ENCODE measurements at regions not wholly inside any gene's neighbourhood (a gene's known extent, or its start where the extent isn't known, plus 50 kb on each side); places are given as distances from the start of the nearest gene placed in this dataset.

GRCh38 chr2:146597291-146597690 is 1247.5 kb upstream of the ACVR2A start:
- Histone ChIP-seq H3K36me3 (ENCODE audit: insufficient read depth, low read length, poor library complexity, severe bottlenecking) (no peaks in the 10 kb centered on the region), H3K27ac (ENCODE audit: low read depth, low read length, poor library complexity, severe bottlenecking) (no peak overlapping the region), H3K4me1 (ENCODE audit: insufficient read depth, low read length, poor library complexity, severe bottlenecking) (no peaks in the 10 kb centered on the region), H3K27me3 (replicated peaks; ENCODE audit: insufficient read depth, low read depth, low read length, poor library complexity) (no peaks in the 10 kb centered on the region), H3K4me3 (ENCODE audit: low read depth, low read length, poor library complexity, severe bottlenecking) (no peak overlapping the region), H3K9me3 (ENCODE audit: low read depth, low read length, poor library complexity, severe bottlenecking) (no peaks in the 10 kb centered on the region)
- BruUV-seq (replicated peaks): no TSS peak
- intact Hi-C loops (cut with micrococcal nuclease; ENCODE audit: unreplicated experiment): no loop called here
- ChIA-PET CTCF (no interaction called here), POLR2A (ENCODE audit: low non-redundant PET) (no interaction called here)
- TF ChIP-seq EZH2 (IDR thresholded peaks at IDR 0.05; ENCODE audit: borderline replicate concordance, low read depth, low read length, poor library complexity, severe bottlenecking): no peak
- DNase-seq (ENCODE audit: low spot score): no peak

GRCh38 chr2:146591908-146592307 is 1252.9 kb upstream of the ACVR2A start:
- Histone ChIP-seq H3K27ac (ENCODE audit: low read depth, low read length, poor library complexity, severe bottlenecking) (no peak overlapping the region), H3K4me1 (ENCODE audit: insufficient read depth, low read length, poor library complexity, severe bottlenecking) (no peaks in the 10 kb centered on the region), H3K27me3 (replicated peaks; ENCODE audit: insufficient read depth, low read depth, low read length, poor library complexity) (no peaks in the 10 kb centered on the region), H3K4me3 (ENCODE audit: low read depth, low read length, poor library complexity, severe bottlenecking) (no peak overlapping the region), H3K9me3 (ENCODE audit: low read depth, low read length, poor library complexity, severe bottlenecking) (no peaks in the 10 kb centered on the region), H3K36me3 (ENCODE audit: insufficient read depth, low read length, poor library complexity, severe bottlenecking) (no peaks in the 10 kb centered on the region)
- TF ChIP-seq CTCF (conservative IDR thresholded peaks at IDR 0.05; ENCODE audit: low read depth, low read length) (no peak), EZH2 (IDR thresholded peaks at IDR 0.05; ENCODE audit: borderline replicate concordance, low read depth, low read length, poor library complexity, severe bottlenecking) (no peak)
- DNase-seq (ENCODE audit: low spot score): no peak
- no TSS peak for BruUV-seq (replicated peaks)
- intact Hi-C loops (cut with micrococcal nuclease; ENCODE audit: unreplicated experiment): no loop called here
- ChIA-PET POLR2A (ENCODE audit: low non-redundant PET) (no interaction called here), CTCF (no interaction called here)

- Histone ChIP-seq H3K9me3 (ENCODE audit: low read depth, low read length, poor library complexity, severe bottlenecking) (no peaks in the 10 kb centered on the region), H3K27me3 (replicated peaks; ENCODE audit: insufficient read depth, low read depth, low read length, poor library complexity) (no peaks in the 10 kb centered on the region), H3K27ac (ENCODE audit: low read depth, low read length, poor library complexity, severe bottlenecking) (no peak overlapping the region), H3K4me3 (ENCODE audit: low read depth, low read length, poor library complexity, severe bottlenecking) (no peak overlapping the region), H3K36me3 (ENCODE audit: insufficient read depth, low read length, poor library complexity, severe bottlenecking) (no peaks in the 10 kb centered on the region), H3K4me1 (ENCODE audit: insufficient read depth, low read length, poor library complexity, severe bottlenecking) (no peaks in the 10 kb centered on the region)
- intact Hi-C loops (cut with micrococcal nuclease; ENCODE audit: unreplicated experiment): no loop called here
- no peak for DNase-seq (ENCODE audit: low spot score)
- CTCF ChIA-PET: no interaction called here
- POLR2A ChIA-PET (ENCODE audit: low non-redundant PET): no interaction called here
- no peak for TF ChIP-seq CTCF (conservative IDR thresholded peaks at IDR 0.05; ENCODE audit: low read depth, low read length)
- TF ChIP-seq EZH2 (IDR thresholded peaks at IDR 0.05; ENCODE audit: borderline replicate concordance, low read depth, low read length, poor library complexity, severe bottlenecking): no peak
- BruUV-seq (replicated peaks): no TSS peak
Observed at GRCh38 chr2:146587291-146587713, 1257.5 kb upstream of the ACVR2A start.

GRCh38 chr2:146584316-146584715 is 1260.5 kb upstream of the ACVR2A start:
- Histone ChIP-seq H3K27me3 (replicated peaks; ENCODE audit: insufficient read depth, low read depth, low read length, poor library complexity) (no peaks in the 10 kb centered on the region), H3K4me3 (ENCODE audit: low read depth, low read length, poor library complexity, severe bottlenecking) (no peak overlapping the region), H3K4me1 (ENCODE audit: insufficient read depth, low read length, poor library complexity, severe bottlenecking) (peaks cover 3% of the 10 kb centered on the region), H3K36me3 (ENCODE audit: insufficient read depth, low read length, poor library complexity, severe bottlenecking) (no peaks in the 10 kb centered on the region), H3K27ac (ENCODE audit: low read depth, low read length, poor library complexity, severe bottlenecking) (no peak overlapping the region), H3K9me3 (ENCODE audit: low read depth, low read length, poor library complexity, severe bottlenecking) (no peaks in the 10 kb centered on the region)
- intact Hi-C loops (cut with micrococcal nuclease; ENCODE audit: unreplicated experiment): no loop called here
- no TSS peak for BruUV-seq (replicated peaks)
- no peak for TF ChIP-seq CTCF (conservative IDR thresholded peaks at IDR 0.05; ENCODE audit: low read depth, low read length)
- TF ChIP-seq EZH2 (IDR thresholded peaks at IDR 0.05; ENCODE audit: borderline replicate concordance, low read depth, low read length, poor library complexity, severe bottlenecking): no peak
- ChIA-PET CTCF (no interaction called here), POLR2A (ENCODE audit: low non-redundant PET) (no interaction called here)
- DNase-seq (ENCODE audit: low spot score): no peak
